ENCODE measurements at regions not wholly inside any gene's neighbourhood (a gene's known extent, or its start where the extent isn't known, plus 50 kb on each side); places are given as distances from the start of the nearest gene placed in this dataset.

DNA sequence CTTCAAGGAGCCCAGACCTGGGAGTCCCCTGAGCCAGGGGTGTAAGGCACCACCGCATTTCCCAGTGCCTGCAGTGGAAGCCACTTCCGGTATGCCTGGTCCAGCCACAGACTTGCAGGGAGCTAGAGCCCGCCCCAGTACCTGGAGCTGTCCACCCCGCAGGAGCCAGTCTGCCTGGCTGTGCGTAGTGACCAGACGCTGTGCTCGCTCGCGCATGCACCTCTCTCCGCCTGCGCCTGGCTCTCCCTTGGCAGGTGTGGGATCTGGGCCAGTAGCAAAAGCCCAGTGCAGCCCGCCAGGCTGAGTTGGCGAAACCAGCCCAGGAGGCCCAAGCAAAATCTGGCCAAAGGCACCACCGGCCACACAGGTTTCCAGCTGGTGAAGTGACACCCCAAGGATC, 973.7 kb upstream of the AGA start:
- Histone ChIP-seq H3K4me3 (no peak overlapping the region), H3K27me3 (replicated peaks in 1 of 7) (no peaks in the 10 kb centered on the region), H3K4me1 (no peaks in the 10 kb centered on the region), H3K27ac (no peak overlapping the region), H3K36me3 (no peaks in the 10 kb centered on the region), H3K9me3 (peaks cover 0 to 16% (median 6%) of the 10 kb centered on the region in 8 donors)
- TF ChIP-seq POLR2AphosphoS5 (IDR thresholded peaks at IDR 0.05) (no peak), POLR2A (IDR thresholded peaks at IDR 0.05) (no peak)
- 92 to 100% (median 95%) methylated on average over 1 to 14 of the region's 14 CpGs for WGBS, 5 donors
- DNase-seq: peak; percentile 63
- intact Hi-C loops (cut with DNase I; ENCODE audit: low total_unique reads): no loop called here

- Histone ChIP-seq H3K9me3 (peaks cover 0 to 20% (median 2%) of the 10 kb centered on the region in 8 donors), H3K27me3 (replicated peaks in 1 of 7) (no peaks in the 10 kb centered on the region), H3K4me1 (no peaks in the 10 kb centered on the region), H3K4me3 (no peak overlapping the region), H3K36me3 (no peaks in the 10 kb centered on the region), H3K27ac (no peak overlapping the region)
- no peak for DNase-seq
- 82 to 93% (median 89%) methylated on average over 2 of the region's 2 CpGs for WGBS, 5 donors
- intact Hi-C loops (cut with DNase I; ENCODE audit: low total_unique reads): no loop called here
- no peak for TF ChIP-seq CTCF (IDR thresholded peaks at IDR 0.05 in 8 of 11, conservative IDR thresholded peaks at IDR 0.05 in 3 of 11)
- TF ChIP-seq POLR2A (IDR thresholded peaks at IDR 0.05): no peak
- TF ChIP-seq POLR2AphosphoS5 (IDR thresholded peaks at IDR 0.05): no peak
Measured at GRCh38 chr4:178423366-178423765, 981.1 kb upstream of the AGA start.

DNA sequence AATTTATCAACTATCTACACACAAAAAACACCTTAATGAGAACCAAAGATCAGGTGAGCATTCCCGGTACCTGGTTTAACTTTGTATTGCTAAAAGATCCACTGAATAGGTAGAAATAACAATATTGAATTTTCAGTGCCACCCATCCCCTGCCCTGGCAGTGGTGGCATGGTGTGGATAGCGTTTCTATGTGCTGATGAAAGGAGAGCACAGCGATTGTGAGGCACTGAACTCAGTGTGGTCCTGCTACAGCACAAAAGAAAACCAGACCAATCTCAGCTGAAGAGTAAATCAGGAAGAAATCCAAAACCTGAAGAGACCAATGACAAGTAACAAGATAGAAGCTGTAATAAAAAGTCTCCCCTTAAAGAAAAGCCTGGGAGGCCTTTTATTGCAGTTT, 984.6 kb upstream of the AGA start:
- no peak overlapping the region for H3K27ac ChIP-seq
- TF ChIP-seq POLR2AphosphoS5 (IDR thresholded peaks at IDR 0.05) (no peak), POLR2A (IDR thresholded peaks at IDR 0.05) (no peak), CTCF (IDR thresholded peaks at IDR 0.05 in 8 of 11, conservative IDR thresholded peaks at IDR 0.05 in 3 of 11) (no peak)
- DNase-seq: no peak
- H3K27me3 ChIP-seq (replicated peaks in 1 of 7): no peaks in the 10 kb centered on the region
- no peaks in the 10 kb centered on the region for H3K36me3 ChIP-seq
- H3K4me3 ChIP-seq: no peak overlapping the region
- H3K4me1 ChIP-seq: no peaks in the 10 kb centered on the region
- 86 to 93% (median 89%) methylated on average over 3 of the region's 3 CpGs for WGBS, 5 donors
- intact Hi-C loops (cut with DNase I; ENCODE audit: low total_unique reads): no loop called here
- peaks cover 0 to 18% (median under 1%) of the 10 kb centered on the region in 8 donors for H3K9me3 ChIP-seq

GRCh38 chr4:178427663-178428062, 985.4 kb upstream of the AGA start:
- Histone ChIP-seq H3K9me3 (peaks cover 0 to 13% (median 0%) of the 10 kb centered on the region in 8 donors), H3K4me3 (no peak overlapping the region), H3K4me1 (no peaks in the 10 kb centered on the region), H3K27ac (no peak overlapping the region), H3K27me3 (replicated peaks in 1 of 7) (no peaks in the 10 kb centered on the region), H3K36me3 (no peaks in the 10 kb centered on the region)
- 83 to 89% (median 84%) methylated on average over 2 of the region's 2 CpGs for WGBS, 5 donors
- TF ChIP-seq POLR2A (IDR thresholded peaks at IDR 0.05) (no peak), CTCF (IDR thresholded peaks at IDR 0.05 in 8 of 11, conservative IDR thresholded peaks at IDR 0.05 in 3 of 11) (no peak)
- no peak for DNase-seq
- intact Hi-C loops (cut with DNase I; ENCODE audit: low total_unique reads): no loop called here
